ENCODE measurements at regions not wholly inside any gene's neighbourhood (a gene's known extent, or its start where the extent isn't known, plus 50 kb on each side); places are given as distances from the start of the nearest gene placed in this dataset.

GRCh38 chr18:30328839-30329238 is 713.7 kb downstream of the DSC3 start:
- intact Hi-C loops (cut with micrococcal nuclease; ENCODE audit: unreplicated experiment): no loop called here
- Histone ChIP-seq H3K4me1 (ENCODE audit: insufficient read depth, low read length) (no peaks in the 10 kb centered on the region), H3K27ac (ENCODE audit: extremely low read length, insufficient read depth, low read length) (no peak overlapping the region), H2AFZ (ENCODE audit: low read length) (no peak overlapping the region), H3K9ac (ENCODE audit: insufficient read depth, low read depth, low read length) (no peak overlapping the region), H3K79me2 (ENCODE audit: insufficient read depth, low read length) (no peaks in the 10 kb centered on the region), H3K36me3 (replicated peaks in 1 of 2; ENCODE audit: control insufficient read depth in 1 of 2, insufficient read depth in 2 of 2, low read length in 2 of 2) (no peaks in the 10 kb centered on the region), H3K27me3 (ENCODE audit: control insufficient read depth in 1 of 2, insufficient read depth in 2 of 2, low read length in 2 of 2) (no peaks in the 10 kb centered on the region), H3K9me3 (ENCODE audit: low read length) (no peaks in the 10 kb centered on the region), H3K4me3 (replicated peaks in 1 of 3; ENCODE audit: insufficient read depth in 1 of 3, low read depth in 2 of 3, low read length in 3 of 3) (no peak overlapping the region), H4K20me1 (ENCODE audit: insufficient read depth, low read length) (no peaks in the 10 kb centered on the region), H3K4me2 (ENCODE audit: low read depth, low read length) (no peak overlapping the region)
- no peak for FAIRE-seq
- in situ Hi-C loops (cut with HindIII; ENCODE audit: extremely low pct_ligation_motif_present, low pct_unique_long_range_greater_than_20kb): no loop called here
- ChIA-PET POLR2A (no interaction called here), CTCF (ENCODE audit: low intra/inter-chr PET ratio, low total read pairs) (no interaction called here)
- no peak for ATAC-seq
- TF ChIP-seq FOXA1 (IDR thresholded peaks at IDR 0.05): no peak
- TF ChIP-seq FOXA1 (CRISPR knock-in tag; IDR thresholded peaks at IDR 0.05): no peak
- TF ChIP-seq FOXM1 (CRISPR knock-in tag; IDR thresholded peaks at IDR 0.05): no peak
- no peak for TF ChIP-seq ZSCAN31 (CRISPR knock-in tag; IDR thresholded peaks at IDR 0.05; ENCODE audit: low read depth)
- DNase-seq (ENCODE audit: low spot score): no peak
- BruUV-seq (replicated peaks): no TSS peak
- 2% methylated on average over 3 of the region's 3 CpGs for WGBS (ENCODE audit: low lambda C conversion rate)

GRCh38 chr18:30302181-30302580 is 740.4 kb downstream of the DSC3 start:
- Histone ChIP-seq H3K4me3 (replicated peaks in 1 of 3; ENCODE audit: insufficient read depth in 1 of 3, low read depth in 2 of 3, low read length in 3 of 3) (no peak overlapping the region), H3K36me3 (replicated peaks in 1 of 2; ENCODE audit: control insufficient read depth in 1 of 2, insufficient read depth in 2 of 2, low read length in 2 of 2) (no peaks in the 10 kb centered on the region), H3K27me3 (ENCODE audit: control insufficient read depth in 1 of 2, insufficient read depth in 2 of 2, low read length in 2 of 2) (no peaks in the 10 kb centered on the region), H3K79me2 (ENCODE audit: insufficient read depth, low read length) (no peaks in the 10 kb centered on the region), H3K27ac (ENCODE audit: extremely low read length, insufficient read depth, low read length) (no peak overlapping the region), H4K20me1 (ENCODE audit: insufficient read depth, low read length) (no peaks in the 10 kb centered on the region), H2AFZ (ENCODE audit: low read length) (no peak overlapping the region), H3K4me1 (ENCODE audit: insufficient read depth, low read length) (no peaks in the 10 kb centered on the region), H3K9ac (ENCODE audit: insufficient read depth, low read depth, low read length) (no peak overlapping the region), H3K4me2 (ENCODE audit: low read depth, low read length) (no peak overlapping the region), H3K9me3 (ENCODE audit: low read length) (no peaks in the 10 kb centered on the region)
- ChIA-PET CTCF (ENCODE audit: low intra/inter-chr PET ratio, low total read pairs) (no interaction called here), POLR2A (no interaction called here)
- FAIRE-seq (no peak), DNase-seq (ENCODE audit: low spot score) (no peak), ATAC-seq (no peak)
- in situ Hi-C loops (cut with HindIII; ENCODE audit: extremely low pct_ligation_motif_present, low pct_unique_long_range_greater_than_20kb) (no loop called here), intact Hi-C loops (cut with micrococcal nuclease; ENCODE audit: unreplicated experiment) (no loop called here)
- BruUV-seq (replicated peaks): no TSS peak
- no peak for TF ChIP-seq TP53 (CRISPR knock-in tag; conservative IDR thresholded peaks at IDR 0.05)
- no peak for TF ChIP-seq FOSL2 (CRISPR knock-in tag; IDR thresholded peaks at IDR 0.05)
- no peak for TF ChIP-seq ZC3H4 (CRISPR knock-in tag; IDR thresholded peaks at IDR 0.05; ENCODE audit: borderline replicate concordance)
- TF ChIP-seq NR2C2 (CRISPR knock-in tag; IDR thresholded peaks at IDR 0.05; ENCODE audit: borderline replicate concordance): no peak
- no peak for TF ChIP-seq SNRNP70 (IDR thresholded peaks at IDR 0.05; ENCODE audit: low read depth, low read length)
- no peak for TF ChIP-seq ZBTB3 (CRISPR knock-in tag; IDR thresholded peaks at IDR 0.05; ENCODE audit: borderline replicate concordance, low read depth)
- no peak for TF ChIP-seq ETV5 (CRISPR knock-in tag; IDR thresholded peaks at IDR 0.05; ENCODE audit: borderline replicate concordance)
- no peak for TF ChIP-seq MEIS2 (CRISPR knock-in tag; IDR thresholded peaks at IDR 0.05)
- TF ChIP-seq ATF2 (CRISPR knock-in tag; IDR thresholded peaks at IDR 0.05): no peak
- TF ChIP-seq ZNF580 (CRISPR knock-in tag; IDR thresholded peaks at IDR 0.05; ENCODE audit: borderline replicate concordance, low read depth): no peak
- no peak for TF ChIP-seq RBM39 (IDR thresholded peaks at IDR 0.05; ENCODE audit: low read depth, low read length, poor library complexity, severe bottlenecking)
- no peak for TF ChIP-seq ZBED4 (CRISPR knock-in tag; IDR thresholded peaks at IDR 0.05; ENCODE audit: borderline replicate concordance)
